Hematopoietic multipotent progenitor cell treated with erythropoietin and hydrocortisone succinate and interleukin-3 and kit ligand, for 8 days (in vitro differentiated cells): ENCODE measurements at regions not wholly inside any gene's neighbourhood (a gene's known extent, or its start where the extent isn't known, plus 50 kb on each side); places are given as distances from the start of the nearest gene placed in this dataset.
"Not testable (repeated sequence)": the region's sequence is repeated elsewhere in the genome, so short reads cannot be mapped to it uniquely, and the experiment has no call there.

Experiments used
- DNase-seq: peaks from one replicate; pipeline ENCODE4 v3.0.0-alpha.2; 2015

- no peak for DNase-seq
Observed at GRCh38 chr1:47688461-47689296, 250.8 kb downstream of the FOXD2 start.

- DNase-seq = no peak
Observed at GRCh38 chr1:47689894-47690293, 252.1 kb downstream of the FOXD2 start.

GRCh38 chr1:47690341-47691250 lies 252.8 kb downstream of the FOXD2 start:
- DNase-seq = no peak

GRCh38 chr1:47691293-47691692 lies 253.4 kb downstream of the FOXD2 start:
- DNase-seq = not testable (repeated sequence)

GRCh38 chr1:47692196-47692595 lies 254.4 kb downstream of the FOXD2 start:
- no peak for DNase-seq

- no peak for DNase-seq
Observed at GRCh38 chr1:47693115-47693514, 255.3 kb downstream of the FOXD2 start.

GRCh38 chr1:47694011-47694890 lies 256.4 kb downstream of the FOXD2 start:
- DNase-seq = no peak

GRCh38 chr1:47696404-47696736 lies 258.5 kb downstream of the FOXD2 start:
- DNase-seq = no peak

GRCh38 chr1:47696737-47697441 lies 259.0 kb downstream of the FOXD2 start:
- DNase-seq = no peak

- DNase-seq = no peak
Observed at GRCh38 chr1:47697616-47698335, 259.9 kb downstream of the FOXD2 start.

GRCh38 chr1:47699492-47700235 lies 261.8 kb downstream of the FOXD2 start:
- no peak for DNase-seq

- no peak for DNase-seq
Observed at GRCh38 chr1:47701283-47701682, 263.4 kb downstream of the FOXD2 start.

- no peak for DNase-seq
Observed at GRCh38 chr1:47701741-47702515, 264.1 kb downstream of the FOXD2 start.

GRCh38 chr1:47703156-47703825 lies 265.4 kb downstream of the FOXD2 start:
- DNase-seq = no peak

GRCh38 chr1:47703981-47704596 lies 266.2 kb downstream of the FOXD2 start:
- DNase-seq = no peak

GRCh38 chr1:47705517-47706130 lies 267.8 kb downstream of the FOXD2 start:
- DNase-seq = no peak

GRCh38 chr1:47707503-47707902 lies 269.7 kb downstream of the FOXD2 start:
- no peak for DNase-seq

GRCh38 chr1:47708019-47708535 lies 270.2 kb downstream of the FOXD2 start:
- no peak for DNase-seq
